ENCODE measurements at regions not wholly inside any gene's neighbourhood (a gene's known extent, or its start where the extent isn't known, plus 50 kb on each side); places are given as distances from the start of the nearest gene placed in this dataset.

DNA sequence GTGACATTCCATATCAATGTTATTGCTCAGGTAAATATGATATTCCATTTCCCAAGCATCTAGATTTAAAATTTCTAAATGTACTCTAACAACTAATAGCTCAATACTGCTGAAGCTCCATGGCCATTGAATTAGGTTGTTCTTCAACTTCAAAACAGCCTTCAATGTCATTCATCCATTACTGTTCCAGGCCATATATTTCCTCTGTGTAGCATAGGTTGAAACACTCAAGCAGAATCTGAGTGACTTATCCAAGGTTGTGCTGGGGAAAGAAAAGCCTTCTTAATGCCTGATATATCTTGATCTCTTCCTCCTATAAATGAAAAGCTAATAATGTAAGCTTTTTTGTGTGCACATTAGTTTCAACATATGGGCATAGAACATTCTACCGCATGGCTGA is 142.1 kb upstream of the ARL4C start (continued):
- TF ChIP-seq, protein P1, sequence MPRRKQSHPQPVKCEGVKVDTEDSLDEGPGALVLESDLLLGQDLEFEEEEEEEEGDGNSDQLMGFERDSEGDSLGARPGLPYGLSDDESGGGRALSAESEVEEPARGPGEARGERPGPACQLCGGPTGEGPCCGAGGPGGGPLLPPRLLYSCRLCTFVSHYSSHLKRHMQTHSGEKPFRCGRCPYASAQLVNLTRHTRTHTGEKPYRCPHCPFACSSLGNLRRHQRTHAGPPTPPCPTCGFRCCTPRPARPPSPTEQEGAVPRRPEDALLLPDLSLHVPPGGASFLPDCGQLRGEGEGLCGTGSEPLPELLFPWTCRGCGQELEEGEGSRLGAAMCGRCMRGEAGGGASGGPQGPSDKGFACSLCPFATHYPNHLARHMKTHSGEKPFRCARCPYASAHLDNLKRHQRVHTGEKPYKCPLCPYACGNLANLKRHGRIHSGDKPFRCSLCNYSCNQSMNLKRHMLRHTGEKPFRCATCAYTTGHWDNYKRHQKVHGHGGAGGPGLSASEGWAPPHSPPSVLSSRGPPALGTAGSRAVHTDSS (tag by site-specific recombination; IDR thresholded peaks at IDR 0.05), result no peak
- no peak for TF ChIP-seq ZNF37A (tag by site-specific recombination; IDR thresholded peaks at IDR 0.05)
- TF ChIP-seq, protein P2, sequence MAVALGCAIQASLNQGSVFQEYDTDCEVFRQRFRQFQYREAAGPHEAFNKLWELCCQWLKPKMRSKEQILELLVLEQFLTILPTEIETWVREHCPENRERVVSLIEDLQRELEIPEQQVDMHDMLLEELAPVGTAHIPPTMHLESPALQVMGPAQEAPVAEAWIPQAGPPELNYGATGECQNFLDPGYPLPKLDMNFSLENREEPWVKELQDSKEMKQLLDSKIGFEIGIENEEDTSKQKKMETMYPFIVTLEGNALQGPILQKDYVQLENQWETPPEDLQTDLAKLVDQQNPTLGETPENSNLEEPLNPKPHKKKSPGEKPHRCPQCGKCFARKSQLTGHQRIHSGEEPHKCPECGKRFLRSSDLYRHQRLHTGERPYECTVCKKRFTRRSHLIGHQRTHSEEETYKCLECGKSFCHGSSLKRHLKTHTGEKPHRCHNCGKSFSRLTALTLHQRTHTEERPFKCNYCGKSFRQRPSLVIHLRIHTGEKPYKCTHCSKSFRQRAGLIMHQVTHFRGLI (tag by site-specific recombination; IDR thresholded peaks at IDR 0.05), result no peak
- no peak for TF ChIP-seq HOXD13 (CRISPR knock-in tag; IDR thresholded peaks at IDR 0.05; ENCODE audit: borderline replicate concordance)
- TF ChIP-seq, protein P3, sequence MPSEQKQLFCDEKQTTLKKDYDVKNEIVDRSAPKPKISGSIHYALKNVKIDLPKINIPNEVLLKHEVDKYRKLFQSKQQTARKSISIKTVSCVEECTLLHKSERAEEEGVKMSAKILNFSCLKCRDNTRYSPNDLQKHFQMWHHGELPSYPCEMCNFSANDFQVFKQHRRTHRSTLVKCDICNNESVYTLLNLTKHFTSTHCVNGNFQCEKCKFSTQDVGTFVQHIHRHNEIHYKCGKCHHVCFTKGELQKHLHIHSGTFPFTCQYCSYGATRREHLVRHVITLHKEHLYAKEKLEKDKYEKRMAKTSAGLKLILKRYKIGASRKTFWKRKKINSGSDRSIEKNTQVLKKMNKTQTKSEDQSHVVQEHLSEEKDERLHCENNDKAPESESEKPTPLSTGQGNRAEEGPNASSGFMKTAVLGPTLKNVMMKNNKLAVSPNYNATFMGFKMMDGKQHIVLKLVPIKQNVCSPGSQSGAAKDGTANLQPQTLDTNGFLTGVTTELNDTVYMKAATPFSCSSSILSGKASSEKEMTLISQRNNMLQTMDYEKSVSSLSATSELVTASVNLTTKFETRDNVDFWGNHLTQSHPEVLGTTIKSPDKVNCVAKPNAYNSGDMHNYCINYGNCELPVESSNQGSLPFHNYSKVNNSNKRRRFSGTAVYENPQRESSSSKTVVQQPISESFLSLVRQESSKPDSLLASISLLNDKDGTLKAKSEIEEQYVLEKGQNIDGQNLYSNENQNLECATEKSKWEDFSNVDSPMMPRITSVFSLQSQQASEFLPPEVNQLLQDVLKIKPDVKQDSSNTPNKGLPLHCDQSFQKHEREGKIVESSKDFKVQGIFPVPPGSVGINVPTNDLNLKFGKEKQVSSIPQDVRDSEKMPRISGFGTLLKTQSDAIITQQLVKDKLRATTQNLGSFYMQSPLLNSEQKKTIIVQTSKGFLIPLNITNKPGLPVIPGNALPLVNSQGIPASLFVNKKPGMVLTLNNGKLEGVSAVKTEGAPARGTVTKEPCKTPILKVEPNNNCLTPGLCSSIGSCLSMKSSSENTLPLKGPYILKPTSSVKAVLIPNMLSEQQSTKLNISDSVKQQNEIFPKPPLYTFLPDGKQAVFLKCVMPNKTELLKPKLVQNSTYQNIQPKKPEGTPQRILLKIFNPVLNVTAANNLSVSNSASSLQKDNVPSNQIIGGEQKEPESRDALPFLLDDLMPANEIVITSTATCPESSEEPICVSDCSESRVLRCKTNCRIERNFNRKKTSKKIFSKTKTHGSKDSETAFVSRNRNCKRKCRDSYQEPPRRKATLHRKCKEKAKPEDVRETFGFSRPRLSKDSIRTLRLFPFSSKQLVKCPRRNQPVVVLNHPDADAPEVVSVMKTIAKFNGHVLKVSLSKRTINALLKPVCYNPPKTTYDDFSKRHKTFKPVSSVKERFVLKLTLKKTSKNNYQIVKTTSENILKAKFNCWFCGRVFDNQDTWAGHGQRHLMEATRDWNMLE (tag by site-specific recombination; conservative IDR thresholded peaks at IDR 0.05; ENCODE audit: low read depth), result no peak
- no peak for TF ChIP-seq ZNF391 (tag by site-specific recombination; IDR thresholded peaks at IDR 0.05; ENCODE audit: borderline replicate concordance, low read depth)
- TF ChIP-seq ZNF169 (tag by site-specific recombination; IDR thresholded peaks at IDR 0.05), result no peak

DNA sequence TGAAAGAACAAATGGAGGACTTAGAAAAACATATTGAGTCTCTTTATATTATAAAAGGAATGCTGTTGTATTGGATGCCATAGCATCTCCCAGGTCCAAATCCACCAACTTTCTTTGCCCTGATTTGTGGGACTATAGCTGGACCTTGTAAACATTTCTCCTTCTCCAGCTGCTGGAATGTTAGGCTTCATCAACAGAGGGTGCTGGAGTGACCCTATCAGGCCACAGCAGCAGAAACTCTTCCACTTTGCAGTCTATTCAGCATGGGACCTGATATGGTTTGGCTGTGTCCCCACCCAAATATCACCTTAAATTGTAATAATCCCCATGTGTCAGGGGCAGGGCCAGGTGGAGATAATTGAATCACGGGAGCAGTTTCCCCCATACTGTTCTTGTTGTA is 138.4 kb upstream of the ARL4C start:
- TF ChIP-seq SP3 (tag by site-specific recombination; IDR thresholded peaks at IDR 0.05) (no peak), SP7 (tag by site-specific recombination; IDR thresholded peaks at IDR 0.05) (no peak), ZNF776 (tag by site-specific recombination; IDR thresholded peaks at IDR 0.05; ENCODE audit: borderline replicate concordance) (no peak), ZNF830 (tag by site-specific recombination; IDR thresholded peaks at IDR 0.05; ENCODE audit: low read depth) (no peak), ZNF121 (tag by site-specific recombination; IDR thresholded peaks at IDR 0.05) (no peak)
- TF ChIP-seq, protein P4, sequence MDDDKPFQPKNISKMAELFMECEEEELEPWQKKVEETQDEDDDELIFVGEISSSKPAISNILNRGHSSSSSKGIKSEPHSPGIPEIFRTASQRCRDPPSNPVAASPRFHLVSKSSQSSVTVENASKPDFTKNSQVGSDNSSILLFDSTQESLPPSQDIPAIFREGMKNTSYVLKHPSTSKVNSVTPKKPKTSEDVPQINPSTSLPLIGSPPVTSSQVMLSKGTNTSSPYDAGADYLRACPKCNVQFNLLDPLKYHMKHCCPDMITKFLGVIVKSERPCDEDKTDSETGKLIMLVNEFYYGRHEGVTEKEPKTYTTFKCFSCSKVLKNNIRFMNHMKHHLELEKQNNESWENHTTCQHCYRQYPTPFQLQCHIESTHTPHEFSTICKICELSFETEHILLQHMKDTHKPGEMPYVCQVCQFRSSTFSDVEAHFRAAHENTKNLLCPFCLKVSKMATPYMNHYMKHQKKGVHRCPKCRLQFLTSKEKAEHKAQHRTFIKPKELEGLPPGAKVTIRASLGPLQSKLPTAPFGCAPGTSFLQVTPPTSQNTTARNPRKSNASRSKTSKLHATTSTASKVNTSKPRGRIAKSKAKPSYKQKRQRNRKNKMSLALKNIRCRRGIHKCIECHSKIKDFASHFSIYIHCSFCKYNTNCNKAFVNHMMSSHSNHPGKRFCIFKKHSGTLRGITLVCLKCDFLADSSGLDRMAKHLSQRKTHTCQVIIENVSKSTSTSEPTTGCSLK (tag by site-specific recombination; IDR thresholded peaks at IDR 0.05), result no peak
- TF ChIP-seq, protein P2 (tag by site-specific recombination; IDR thresholded peaks at IDR 0.05), result no peak
- H3K27ac ChIP-seq (ENCODE audit: extremely low read depth, low read depth, low read length), result no peak overlapping the region
- no peaks in the 10 kb centered on the region for H3K9me3 ChIP-seq (ENCODE audit: control insufficient read depth, insufficient read depth, low read depth, low read length)
- H3K36me3 ChIP-seq (ENCODE audit: control insufficient read depth in 2 of 2, insufficient read depth in 1 of 2, low read length in 2 of 2), result no peaks in the 10 kb centered on the region
- CTCF ChIA-PET, result no interaction called here
- no peaks in the 10 kb centered on the region; the same call in 1 of the 2 replicates for H3K4me1 ChIP-seq (ENCODE audit: control insufficient read depth, insufficient read depth, low read length)
- POLR2A ChIA-PET, result no interaction called here
- no peak overlapping the region for H3K4me3 ChIP-seq (ENCODE audit: low read depth, low read length)

Data from HEK293 (cell line).